ENCODE measurements at regions not wholly inside any gene's neighbourhood (a gene's known extent, or its start where the extent isn't known, plus 50 kb on each side); places are given as distances from the start of the nearest gene placed in this dataset.

GRCh38 chr18:78390952-78391348, 588.7 kb upstream of the SALL3 start:
- TF ChIP-seq CTCF (conservative IDR thresholded peaks at IDR 0.05; ENCODE audit: low read depth, low read length) = no peak
- H3K4me3 ChIP-seq (ENCODE audit: low read depth, low read length) = no peak overlapping the region
- DNase-seq (ENCODE audit: low read depth) = no peak

- no peak for TF ChIP-seq CTCF (conservative IDR thresholded peaks at IDR 0.05; ENCODE audit: low read depth, low read length)
- no peak overlapping the region for H3K4me3 ChIP-seq (ENCODE audit: low read depth, low read length)
- DNase-seq (ENCODE audit: low read depth) = no peak
Measured at GRCh38 chr18:78393086-78393862, 586.3 kb upstream of the SALL3 start.

- TF ChIP-seq CTCF (conservative IDR thresholded peaks at IDR 0.05; ENCODE audit: low read depth, low read length) = no peak
- no peak for DNase-seq (ENCODE audit: low read depth)
- H3K4me3 ChIP-seq (ENCODE audit: low read depth, low read length) = no peak overlapping the region
Measured at GRCh38 chr18:78396077-78396476, 583.5 kb upstream of the SALL3 start.

- DNase-seq (ENCODE audit: low read depth) = no peak
- no peak overlapping the region for H3K4me3 ChIP-seq (ENCODE audit: low read depth, low read length)
- no peak for TF ChIP-seq CTCF (conservative IDR thresholded peaks at IDR 0.05; ENCODE audit: low read depth, low read length)
Measured at GRCh38 chr18:78396756-78397155, 582.9 kb upstream of the SALL3 start.

- no peak overlapping the region for H3K4me3 ChIP-seq (ENCODE audit: low read depth, low read length)
- no peak for TF ChIP-seq CTCF (conservative IDR thresholded peaks at IDR 0.05; ENCODE audit: low read depth, low read length)
- no peak for DNase-seq (ENCODE audit: low read depth)
Measured at GRCh38 chr18:78399992-78400503, 579.6 kb upstream of the SALL3 start.

GRCh38 chr18:78402440-78402839, 577.2 kb upstream of the SALL3 start:
- no peak for TF ChIP-seq CTCF (conservative IDR thresholded peaks at IDR 0.05; ENCODE audit: low read depth, low read length)
- no peak for DNase-seq (ENCODE audit: low read depth)

GRCh38 chr18:78402966-78403365, 576.7 kb upstream of the SALL3 start:
- H3K4me3 ChIP-seq (ENCODE audit: low read depth, low read length) = no peak overlapping the region
- no peak for TF ChIP-seq CTCF (conservative IDR thresholded peaks at IDR 0.05; ENCODE audit: low read depth, low read length)
- DNase-seq (ENCODE audit: low read depth) = no peak

More at GRCh38 chr18:78402440-78402839, 577.2 kb upstream of the SALL3 start:
- no peak overlapping the region for H3K4me3 ChIP-seq (ENCODE audit: low read depth, low read length)
